CD14-positive monocyte (primary cell): ENCODE measurements at regions not wholly inside any gene's neighbourhood (a gene's known extent, or its start where the extent isn't known, plus 50 kb on each side); places are given as distances from the start of the nearest gene placed in this dataset.

Source experiments
- DNase-seq, 3 donors: peaks; one replicate each; pipeline ENCODE4 v3.0.0-alpha.2; 2011 to 2022
- H2AFZ ChIP-seq: 2 replicates; pipeline ENCODE4 v1.6.0; 2012; ENCODE audit warnings: mild to moderate bottlenecking, low read depth, low read length, inconsistent platforms; ENCODE audit not compliant: insufficient read depth, poor library complexity, severe bottlenecking
- H3K27ac ChIP-seq, 2 donors: 1 replicate in 1 of 2; 2 replicates in 1 of 2; pipeline ENCODE4 v1.5.1; 2012 to 2013; ENCODE audit warnings: low read length in 2 of 2, control low read depth in 1 of 2, inconsistent platforms in 1 of 2, low read depth in 1 of 2, mild to moderate bottlenecking in 1 of 2
- H3K27me3 ChIP-seq, 2 donors: one replicate each; pipeline versions ENCODE4 v1.6.0 to v1.6.1; 2011 to 2013; ENCODE audit warnings: low read length in 2 of 2; ENCODE audit not compliant: control insufficient read depth in 2 of 2, insufficient read depth in 2 of 2
- H3K36me3 ChIP-seq, 2 donors: replicated peaks in 1 of 2; 1 replicate in 1 of 2; 2 replicates in 1 of 2; pipeline versions ENCODE4 v1.5.1 to v1.6.1; 2012 to 2013; ENCODE audit warnings: low read length in 2 of 2, control low read depth in 1 of 2, inconsistent platforms in 1 of 2, mild to moderate bottlenecking in 1 of 2; ENCODE audit not compliant: insufficient read depth in 2 of 2, control insufficient read depth in 1 of 2
- H3K4me1 ChIP-seq, 2 donors: 1 replicate in 1 of 2; 2 replicates in 1 of 2; pipeline versions ENCODE4 v1.5.1 to v1.6.1; 2012 to 2013; ENCODE audit warnings: low read length in 2 of 2, control low read depth in 1 of 2, inconsistent platforms in 1 of 2, mild to moderate bottlenecking in 1 of 2, moderate library complexity in 1 of 2; ENCODE audit not compliant: insufficient read depth in 2 of 2, control insufficient read depth in 1 of 2
- H3K4me2 ChIP-seq: replicated peaks from 2 replicates; pipeline ENCODE3; 2012; ENCODE audit warnings: low read length, moderate library complexity, mild to moderate bottlenecking; ENCODE audit not compliant: poor library complexity, severe bottlenecking; ENCODE audit errors: extremely low read depth
- H3K4me3 ChIP-seq, 3 experiments: fragments of 200-600 bp in 1 of 3; sonication (generic) in 1 of 3; replicated peaks in 1 of 3; 1 replicate in 2 of 3; 2 replicates in 1 of 3; pipeline ENCODE4 v1.5.1; 2011 to 2013; ENCODE audit warnings: low read length in 3 of 3, mild to moderate bottlenecking in 3 of 3, control low read depth in 2 of 3, low read depth in 2 of 3, inconsistent platforms in 1 of 3, moderate library complexity in 1 of 3
- H3K79me2 ChIP-seq: 2 replicates; pipeline ENCODE4 v1.6.0; 2012; ENCODE audit warnings: mild to moderate bottlenecking, control low read depth, inconsistent platforms, low read length, moderate library complexity; ENCODE audit not compliant: insufficient read depth
- H3K9ac ChIP-seq: 2 replicates; pipeline ENCODE4 v1.6.0; 2017; ENCODE audit warnings: low read length, mild to moderate bottlenecking; ENCODE audit not compliant: insufficient read depth, poor library complexity, severe bottlenecking
- H3K9me3 ChIP-seq, 2 donors: replicated peaks in 1 of 2; 1 replicate in 1 of 2; 2 replicates in 1 of 2; pipeline versions ENCODE4 v1.5.1 to v1.6.1; 2012 to 2013; ENCODE audit warnings: low read length in 2 of 2, control low read depth in 1 of 2; ENCODE audit not compliant: control insufficient read depth in 1 of 2, insufficient read depth in 1 of 2
- H4K20me1 ChIP-seq: 2 replicates; pipeline ENCODE4 v1.6.0; 2012; ENCODE audit warnings: mild to moderate bottlenecking, low read length, control low read depth, moderate library complexity; ENCODE audit not compliant: insufficient read depth
- H3K27ac Mint-ChIP-seq, 7 donors: one replicate each; pipeline ENCODE4 v1.8.0; 2020; ENCODE audit warnings: mild to moderate bottlenecking in 7 of 7, mixed read lengths in 7 of 7, moderate library complexity in 6 of 7, inconsistent platforms in 2 of 7
- H3K27me3 Mint-ChIP-seq, 3 donors: one replicate each; pipeline ENCODE4 v1.8.0; 2021 to 2022; ENCODE audit warnings: low read depth in 3 of 3, mild to moderate bottlenecking in 3 of 3, mixed read lengths in 3 of 3, moderate library complexity in 3 of 3, inconsistent platforms in 1 of 3
- H3K36me3 Mint-ChIP-seq, 2 donors: one replicate each; pipeline ENCODE4 v1.8.0; 2020; ENCODE audit warnings: mixed read lengths in 2 of 2, inconsistent platforms in 1 of 2, mild to moderate bottlenecking in 1 of 2
- H3K4me1 Mint-ChIP-seq: one replicate; pipeline ENCODE4 v1.8.0; 2020; ENCODE audit warnings: mild to moderate bottlenecking, mixed read lengths
- H3K4me3 Mint-ChIP-seq, 2 donors: one replicate each; pipeline ENCODE4 v1.8.0; 2020; ENCODE audit warnings: mild to moderate bottlenecking in 2 of 2, mixed read lengths in 2 of 2, moderate library complexity in 1 of 2
- H3K9me3 Mint-ChIP-seq, 7 donors: one replicate each; pipeline ENCODE4 v1.8.0; 2020 to 2022; ENCODE audit warnings: mixed read lengths in 7 of 7, mild to moderate bottlenecking in 6 of 7, moderate library complexity in 6 of 7, inconsistent platforms in 2 of 7
- CTCF ChIP-seq: fragments of 200-600 bp; IDR thresholded peaks from one replicate; pipeline ENCODE4 v1.8.0; 2022; ENCODE audit warnings: antibody characterized with exemption, mild to moderate bottlenecking
- WGBS: methylation state at CpG from one replicate; pipeline ENCODE4 v1.1.5; 2013; ENCODE audit warnings: missing lambda C conversion rate; ENCODE audit not compliant: insufficient coverage; 5-methylcytosine and 5-hydroxymethylcytosine counted together
- intact Hi-C, 2 donors: fragments of 100-400 bp; cut with micrococcal nuclease; formaldehyde crosslinking; loops; one replicate each; pipeline versions ENCODE4 v1.15.0 to v1.15.1; 2023

GRCh38 chr1:30241681-30242080, 481.7 kb downstream of the MATN1 start:
- no peak overlapping the region for H3K4me3 Mint-ChIP-seq
- H3K27me3 ChIP-seq, result no peaks in the 10 kb centered on the region
- no peaks in the 10 kb centered on the region for H3K36me3 Mint-ChIP-seq
- H3K9me3 ChIP-seq, result no peaks in the 10 kb centered on the region
- TF ChIP-seq CTCF, result no peak
- H3K27ac Mint-ChIP-seq, result no peak overlapping the region
- no peaks in the 10 kb centered on the region for H3K79me2 ChIP-seq
- no peak overlapping the region for H3K9ac ChIP-seq
- 76% methylated on average over 3 of the region's 3 CpGs for WGBS
- H3K4me3 ChIP-seq, result no peak overlapping the region
- H4K20me1 ChIP-seq, result no peaks in the 10 kb centered on the region
- peaks cover 1 to 15% (median 8%) of the 10 kb centered on the region in 3 donors for H3K27me3 Mint-ChIP-seq
- H3K27ac ChIP-seq, result no peak overlapping the region
- intact Hi-C loops, result no loop called here
- H3K4me2 ChIP-seq, result no peak overlapping the region
- peaks cover 0 to 2% (median 1%) of the 10 kb centered on the region in 7 donors for H3K9me3 Mint-ChIP-seq
- H2AFZ ChIP-seq, result no peak overlapping the region
- no peaks in the 10 kb centered on the region for H3K4me1 Mint-ChIP-seq
- no peaks in the 10 kb centered on the region for H3K36me3 ChIP-seq
- no peaks in the 10 kb centered on the region for H3K4me1 ChIP-seq
- no peak for DNase-seq

- Mint-ChIP-seq H3K36me3 (no peaks in the 10 kb centered on the region), H3K27ac (no peak overlapping the region), H3K9me3 (peaks cover 0 to 2% (median 0%) of the 10 kb centered on the region in 7 donors), H3K4me3 (no peak overlapping the region), H3K4me1 (no peaks in the 10 kb centered on the region), H3K27me3 (peaks cover 3 to 11% (median 7%) of the 10 kb centered on the region in 3 donors)
- intact Hi-C loops, result no loop called here
- no peaks in the 10 kb centered on the region for H3K36me3 ChIP-seq
- WGBS, result 84% methylated on average over 2 of the region's 7 CpGs
- DNase-seq, result no peak
- H3K9ac ChIP-seq, result no peak overlapping the region
- no peaks in the 10 kb centered on the region for H3K79me2 ChIP-seq
- no peaks in the 10 kb centered on the region for H3K27me3 ChIP-seq
- no peaks in the 10 kb centered on the region for H4K20me1 ChIP-seq
- H3K4me1 ChIP-seq, result no peaks in the 10 kb centered on the region
- H3K9me3 ChIP-seq, result no peaks in the 10 kb centered on the region
- no peak overlapping the region for H3K27ac ChIP-seq
- H3K4me3 ChIP-seq, result no peak overlapping the region
- no peak overlapping the region for H2AFZ ChIP-seq
- no peak overlapping the region for H3K4me2 ChIP-seq
- TF ChIP-seq CTCF, result no peak
Measured at GRCh38 chr1:30234091-30234490, 489.3 kb downstream of the MATN1 start.
